Progenitor cell of endocrine pancreas (in vitro differentiated cells): ENCODE measurements at regions not wholly inside any gene's neighbourhood (a gene's known extent, or its start where the extent isn't known, plus 50 kb on each side); places are given as distances from the start of the nearest gene placed in this dataset.
"Not testable (repeated sequence)": the region's sequence is repeated elsewhere in the genome, so short reads cannot be mapped to it uniquely, and the experiment has no call there.

Experiments
- DNase-seq: peaks from one replicate; pipeline ENCODE4 v3.0.0; 2021; ENCODE audit warnings: low spot score; ENCODE audit not compliant: unreplicated experiment
- H3K27ac Mint-ChIP-seq: 2 replicates; pipeline ENCODE4 v1.8.0; 2021; ENCODE audit warnings: mild to moderate bottlenecking, moderate library complexity, mixed read lengths
- H3K27me3 Mint-ChIP-seq: 2 replicates; pipeline ENCODE4 v1.8.0; 2021; ENCODE audit warnings: mixed read lengths
- H3K36me3 Mint-ChIP-seq: 2 replicates; pipeline ENCODE4 v1.8.0; 2022; ENCODE audit warnings: mixed read lengths; ENCODE audit not compliant: insufficient read depth
- H3K4me1 Mint-ChIP-seq: 2 replicates; pipeline ENCODE4 v1.8.0; 2021; ENCODE audit warnings: low read depth, mixed read lengths
- H3K4me3 Mint-ChIP-seq: 2 replicates; pipeline ENCODE4 v1.8.0; 2021; ENCODE audit warnings: low read depth, mild to moderate bottlenecking, moderate library complexity, mixed read lengths
- H3K9me3 Mint-ChIP-seq: 2 replicates; pipeline ENCODE4 v1.8.0; 2021; ENCODE audit warnings: low read depth, mixed read lengths
- CTCF ChIP-seq: fragments of 200-600 bp; sonication (generic); IDR thresholded peaks from one replicate; pipeline ENCODE4 v1.5.0; 2021; ENCODE audit warnings: antibody characterized with exemption, mild to moderate bottlenecking; ENCODE audit not compliant: unreplicated experiment

GRCh38 chr12:4191642-4192041 lies 81.9 kb upstream of the CCND2 start:
- H3K4me1 Mint-ChIP-seq: peaks cover 3% of the 10 kb centered on the region
- H3K4me3 Mint-ChIP-seq: no peak overlapping the region
- no peak for DNase-seq
- no peaks in the 10 kb centered on the region for H3K36me3 Mint-ChIP-seq
- peaks cover 43% of the 10 kb centered on the region for H3K27me3 Mint-ChIP-seq
- no peaks in the 10 kb centered on the region for H3K9me3 Mint-ChIP-seq
- H3K27ac Mint-ChIP-seq: no peak overlapping the region
- no peak for TF ChIP-seq CTCF

DNA sequence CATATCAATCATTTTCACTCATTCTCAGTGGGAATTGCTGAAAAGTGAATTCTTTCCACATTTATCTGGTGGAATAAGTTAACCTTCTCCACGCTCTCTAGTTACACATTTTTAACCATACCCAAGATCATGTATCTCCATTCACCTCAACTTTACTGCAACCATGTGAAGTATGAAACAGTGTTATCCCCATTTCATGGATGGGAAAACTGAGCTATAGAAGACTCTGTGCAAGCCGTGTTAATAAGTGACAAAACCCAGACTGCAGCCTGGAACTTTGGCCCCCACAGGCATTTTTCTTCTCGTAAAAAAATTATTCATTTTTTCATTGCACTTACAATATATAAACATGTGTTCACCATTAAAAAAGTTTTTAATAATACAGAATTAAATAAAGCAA lies 82.4 kb upstream of the CCND2 start:
- H3K36me3 Mint-ChIP-seq: no peaks in the 10 kb centered on the region
- no peak overlapping the region for H3K4me3 Mint-ChIP-seq

GRCh38 chr12:4190366-4191063 lies 83.0 kb upstream of the CCND2 start:
- Mint-ChIP-seq H3K27me3 (peaks cover 39% of the 10 kb centered on the region), H3K27ac (no peak overlapping the region), H3K36me3 (no peaks in the 10 kb centered on the region), H3K4me1 (peaks cover 2% of the 10 kb centered on the region), H3K9me3 (no peaks in the 10 kb centered on the region), H3K4me3 (no peak overlapping the region)
- DNase-seq: no peak
- no peak for TF ChIP-seq CTCF

More for the DNA sequence above, 82.4 kb upstream of the CCND2 start:
- Mint-ChIP-seq H3K4me1 (peaks cover 2% of the 10 kb centered on the region), H3K27me3 (peaks cover 43% of the 10 kb centered on the region), H3K27ac (no peak overlapping the region), H3K9me3 (no peaks in the 10 kb centered on the region)
- no peak for DNase-seq
- no peak for TF ChIP-seq CTCF

GRCh38 chr12:4189721-4190120 lies 83.8 kb upstream of the CCND2 start:
- TF ChIP-seq CTCF: no peak
- Mint-ChIP-seq H3K36me3 (no peaks in the 10 kb centered on the region), H3K4me1 (peaks cover 2% of the 10 kb centered on the region), H3K27me3 (peaks cover 31% of the 10 kb centered on the region), H3K27ac (no peak overlapping the region), H3K9me3 (no peaks in the 10 kb centered on the region), H3K4me3 (no peak overlapping the region)
- no peak for DNase-seq

DNA sequence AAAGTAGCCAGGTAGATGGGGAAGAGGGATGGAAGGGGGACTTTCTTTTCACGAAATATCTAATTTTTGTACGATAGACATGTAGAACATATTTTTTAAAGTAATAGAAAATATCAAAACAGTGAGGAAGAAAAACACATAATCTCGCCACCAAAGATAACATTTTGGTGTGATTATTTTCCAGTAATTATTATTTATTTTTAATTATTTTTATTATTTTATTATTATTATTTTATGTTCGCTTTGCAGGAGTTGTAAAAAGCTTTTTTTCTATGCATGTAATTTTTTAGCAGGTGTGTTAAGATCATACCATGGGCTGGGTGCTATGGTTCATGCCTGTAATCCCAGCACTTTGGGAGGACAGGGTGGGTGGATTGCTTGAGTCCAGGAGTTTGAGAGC lies 85.6 kb upstream of the CCND2 start:
- Mint-ChIP-seq H3K4me3 (no peak overlapping the region), H3K27ac (no peak overlapping the region), H3K9me3 (no peaks in the 10 kb centered on the region), H3K27me3 (peaks cover 15% of the 10 kb centered on the region), H3K4me1 (no peaks in the 10 kb centered on the region), H3K36me3 (no peaks in the 10 kb centered on the region)
- DNase-seq: no peak
- TF ChIP-seq CTCF: no peak

DNA sequence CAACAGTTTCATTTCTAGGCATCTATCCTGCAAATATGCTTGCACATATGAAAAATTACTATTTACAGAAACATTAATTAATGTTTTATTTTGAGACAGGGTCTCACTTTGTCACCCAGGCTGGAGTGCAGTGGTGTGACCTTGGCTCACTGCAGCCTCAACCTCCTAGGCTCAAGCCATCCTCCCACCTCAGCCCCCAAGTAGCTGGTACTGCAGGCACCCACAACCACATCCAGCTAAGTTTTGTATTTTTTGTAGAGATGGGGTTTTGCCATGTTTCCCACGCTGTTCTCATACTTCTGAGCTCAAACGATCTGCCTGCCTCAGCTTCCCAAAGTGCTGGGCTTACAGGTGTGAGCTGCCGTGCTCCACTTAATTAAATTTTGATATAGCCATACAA lies 86.2 kb upstream of the CCND2 start:
- H3K27ac Mint-ChIP-seq, H3K4me3 Mint-ChIP-seq, H3K36me3 Mint-ChIP-seq, H3K4me1 Mint-ChIP-seq, DNase-seq, H3K9me3 Mint-ChIP-seq: not testable (repeated sequence)
- H3K27me3 Mint-ChIP-seq: peaks cover 12% of the 10 kb centered on the region
